Neural cell (in vitro differentiated cells): ENCODE measurements at regions not wholly inside any gene's neighbourhood (a gene's known extent, or its start where the extent isn't known, plus 50 kb on each side); places are given as distances from the start of the nearest gene placed in this dataset.

Experiments used
- H2AFZ ChIP-seq: fragments of 200-600, 300-800 bp; sonication (generic), shearing (Covaris generic); 2 replicates; pipeline ENCODE4 v1.6.0; 2014; ENCODE audit warnings: low read depth, mild to moderate bottlenecking, antibody characterized with exemption, low read length, moderate library complexity
- H3F3A ChIP-seq: fragments of 200-600 bp; shearing (Covaris generic); 2 replicates; pipeline ENCODE4 v1.6.1; 2016; ENCODE audit warnings: mild to moderate bottlenecking, moderate library complexity, mixed read lengths, antibody characterized with exemption, low read length; ENCODE audit not compliant: insufficient read depth, poor library complexity, severe bottlenecking
- H3K27ac ChIP-seq: fragments of 200-600, 300-800 bp; sonication (generic), shearing (Covaris generic); 2 replicates; pipeline ENCODE4 v1.5.1; 2014; ENCODE audit warnings: mild to moderate bottlenecking, low read length, moderate library complexity
- H3K27me3 ChIP-seq: fragments of 300-800, 200-600 bp; sonication (generic), shearing (Covaris generic); 2 replicates; pipeline ENCODE4 v1.6.0; 2014; ENCODE audit warnings: mild to moderate bottlenecking, low read depth, low read length, moderate library complexity; ENCODE audit not compliant: insufficient read depth
- H3K36me3 ChIP-seq: fragments of 300-800, 200-600 bp; sonication (generic), shearing (Covaris generic); 2 replicates; pipeline ENCODE4 v1.5.1; 2014; ENCODE audit warnings: mild to moderate bottlenecking, antibody characterized with exemption, low read length, moderate library complexity; ENCODE audit not compliant: insufficient read depth
- H3K4me2 ChIP-seq: fragments of 300-800, 200-600 bp; sonication (generic), shearing (Covaris generic); 2 replicates; pipeline ENCODE4 v1.6.0; 2014; ENCODE audit warnings: mild to moderate bottlenecking, low read length
- H3K4me3 ChIP-seq: fragments of 300-800, 200-600 bp; sonication (generic), shearing (Covaris generic); 2 replicates; pipeline ENCODE4 v1.5.1; 2014; ENCODE audit warnings: mild to moderate bottlenecking, low read length, moderate library complexity
- H3K79me2 ChIP-seq: fragments of 200-600 bp; shearing (Covaris generic); replicated peaks from 2 replicates; pipeline ENCODE4 v1.6.0; 2014; ENCODE audit warnings: mild to moderate bottlenecking, low read length, moderate library complexity; ENCODE audit not compliant: insufficient read depth
- H3K9ac ChIP-seq: fragments of 300-800, 200-600 bp; sonication (generic), shearing (Covaris generic); 2 replicates; pipeline ENCODE4 v1.6.1; 2016; ENCODE audit warnings: mild to moderate bottlenecking, low read length, mixed read lengths
- H3K9me2 ChIP-seq: fragments of 200-600 bp; shearing (Covaris generic); 2 replicates; pipeline ENCODE4 v1.6.1; 2016; ENCODE audit warnings: mild to moderate bottlenecking, low read length, mixed read lengths; ENCODE audit not compliant: insufficient read depth
- H3K9me3 ChIP-seq: fragments of 200-600, 300-800 bp; sonication (generic), shearing (Covaris generic); 2 replicates; pipeline ENCODE4 v1.6.1; 2016; ENCODE audit warnings: mild to moderate bottlenecking, mixed run types, low read length, moderate library complexity, mixed read lengths
- H4K20me1 ChIP-seq: fragments of 200-600 bp; shearing (Covaris generic); 2 replicates; pipeline ENCODE4 v1.6.1; 2016; ENCODE audit warnings: mild to moderate bottlenecking, mixed run types; ENCODE audit not compliant: insufficient read depth
- EP300 ChIP-seq: fragments of 450-650 bp; conservative IDR thresholded peaks from 2 replicates; pipeline ENCODE4 v1.6.1; 2014; ENCODE audit warnings: antibody characterized with exemption, mild to moderate bottlenecking, moderate library complexity; ENCODE audit not compliant: poor library complexity, severe bottlenecking
- EZH2 ChIP-seq: fragments of 200-600, 300-800 bp; shearing (Covaris generic), sonication (generic); IDR thresholded peaks from 2 replicates; pipeline ENCODE4 v1.6.1; 2014; ENCODE audit warnings: antibody characterized with exemption, low read length, borderline replicate concordance, mild to moderate bottlenecking; ENCODE audit not compliant: insufficient read depth, poor library complexity, severe bottlenecking
- MXI1 ChIP-seq: fragments of 450-650 bp; conservative IDR thresholded peaks from 2 replicates; pipeline ENCODE4 v1.6.1; 2014; ENCODE audit warnings: antibody characterized with exemption, mild to moderate bottlenecking; ENCODE audit not compliant: poor library complexity, severe bottlenecking
- POLR2AphosphoS5 ChIP-seq: IDR thresholded peaks from 2 replicates; pipeline ENCODE4 v1.6.1; 2012
- RAD21 ChIP-seq: fragments of 450-650 bp; conservative IDR thresholded peaks from 2 replicates; pipeline ENCODE4 v1.6.1; 2014; ENCODE audit warnings: antibody characterized with exemption, mild to moderate bottlenecking, moderate library complexity
- SMC3 ChIP-seq: fragments of 450-650 bp; conservative IDR thresholded peaks from 2 replicates; pipeline ENCODE4 v1.6.1; 2014; ENCODE audit warnings: antibody characterized with exemption, mild to moderate bottlenecking, moderate library complexity; ENCODE audit not compliant: poor library complexity
- TAF1 ChIP-seq: IDR thresholded peaks from 2 replicates; pipeline ENCODE4 v1.6.1; 2012; ENCODE audit warnings: low read depth
- TF ChIP-seq, protein P1 (sequence below): fragments of 450-650 bp; IDR thresholded peaks from 2 replicates; pipeline ENCODE4 v1.5.1; 2014; ENCODE audit warnings: antibody characterized with exemption, mild to moderate bottlenecking, moderate library complexity; ENCODE audit not compliant: poor library complexity, severe bottlenecking

DNA sequence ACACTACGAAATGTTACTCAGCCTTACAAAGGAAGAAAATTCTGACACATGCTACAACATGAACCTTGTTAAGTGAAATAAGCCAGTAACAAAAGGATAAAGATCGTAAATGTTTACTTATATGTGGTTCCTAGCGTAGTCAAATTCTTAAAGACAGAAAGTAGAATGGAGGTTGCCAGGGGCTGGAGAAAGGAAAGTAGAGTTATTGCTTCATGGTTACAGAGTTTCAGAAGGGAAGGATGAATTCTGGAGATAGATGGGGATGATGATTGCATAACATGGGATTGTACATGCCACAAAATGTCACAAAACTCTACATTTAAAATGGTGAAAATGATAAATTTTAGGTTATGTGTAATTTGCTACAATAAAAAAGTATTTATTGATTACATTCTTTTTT lies 103.8 kb downstream of the CHD9NB start:
- no peaks in the 10 kb centered on the region for H3K36me3 ChIP-seq
- H3K79me2 ChIP-seq = no peaks in the 10 kb centered on the region
- no peak overlapping the region for H3K4me2 ChIP-seq
- TF ChIP-seq TAF1 = no peak
- no peak for TF ChIP-seq EP300
- H3K4me3 ChIP-seq = no peak overlapping the region
- H2AFZ ChIP-seq = no peak overlapping the region
- no peaks in the 10 kb centered on the region for H3K9me2 ChIP-seq
- H3F3A ChIP-seq = no peaks in the 10 kb centered on the region
- no peaks in the 10 kb centered on the region for H4K20me1 ChIP-seq
- no peaks in the 10 kb centered on the region for H3K27me3 ChIP-seq
- no peaks in the 10 kb centered on the region for H3K9me3 ChIP-seq
- H3K27ac ChIP-seq = no peak overlapping the region
- no peak overlapping the region for H3K9ac ChIP-seq

DNA sequence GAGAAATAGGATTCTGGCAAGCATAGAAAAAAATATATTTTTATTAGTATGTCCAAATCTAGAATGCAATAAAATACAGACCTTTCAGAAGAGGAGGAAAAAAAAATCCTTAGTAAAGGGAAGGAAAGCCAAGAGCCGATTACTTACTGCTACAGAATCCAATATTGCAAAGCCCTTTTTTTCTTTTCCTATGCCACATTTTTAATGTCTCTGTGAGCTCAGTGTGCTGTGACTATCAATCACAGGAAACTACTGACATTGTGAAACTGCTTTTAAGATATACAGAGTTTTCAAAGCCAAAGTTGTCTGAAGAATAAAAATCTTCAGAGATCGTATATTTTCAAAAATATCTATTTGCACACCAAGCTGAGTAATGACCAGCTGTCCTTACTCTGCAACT lies 120.4 kb downstream of the CHD9NB start:
- no peak overlapping the region for H3K9ac ChIP-seq
- no peak overlapping the region for H3K4me2 ChIP-seq
- no peak overlapping the region for H3K27ac ChIP-seq
- H2AFZ ChIP-seq = no peak overlapping the region
- TF ChIP-seq TAF1 (no peak), SMC3 (no peak), EZH2 (no peak)
- H3K27me3 ChIP-seq = no peaks in the 10 kb centered on the region
- H3K9me3 ChIP-seq = no peaks in the 10 kb centered on the region
- no peaks in the 10 kb centered on the region for H3K79me2 ChIP-seq
- no peaks in the 10 kb centered on the region for H3K9me2 ChIP-seq
- H3F3A ChIP-seq = no peaks in the 10 kb centered on the region
- no peak overlapping the region for H3K4me3 ChIP-seq
- H3K36me3 ChIP-seq = no peaks in the 10 kb centered on the region
- no peaks in the 10 kb centered on the region for H4K20me1 ChIP-seq

DNA sequence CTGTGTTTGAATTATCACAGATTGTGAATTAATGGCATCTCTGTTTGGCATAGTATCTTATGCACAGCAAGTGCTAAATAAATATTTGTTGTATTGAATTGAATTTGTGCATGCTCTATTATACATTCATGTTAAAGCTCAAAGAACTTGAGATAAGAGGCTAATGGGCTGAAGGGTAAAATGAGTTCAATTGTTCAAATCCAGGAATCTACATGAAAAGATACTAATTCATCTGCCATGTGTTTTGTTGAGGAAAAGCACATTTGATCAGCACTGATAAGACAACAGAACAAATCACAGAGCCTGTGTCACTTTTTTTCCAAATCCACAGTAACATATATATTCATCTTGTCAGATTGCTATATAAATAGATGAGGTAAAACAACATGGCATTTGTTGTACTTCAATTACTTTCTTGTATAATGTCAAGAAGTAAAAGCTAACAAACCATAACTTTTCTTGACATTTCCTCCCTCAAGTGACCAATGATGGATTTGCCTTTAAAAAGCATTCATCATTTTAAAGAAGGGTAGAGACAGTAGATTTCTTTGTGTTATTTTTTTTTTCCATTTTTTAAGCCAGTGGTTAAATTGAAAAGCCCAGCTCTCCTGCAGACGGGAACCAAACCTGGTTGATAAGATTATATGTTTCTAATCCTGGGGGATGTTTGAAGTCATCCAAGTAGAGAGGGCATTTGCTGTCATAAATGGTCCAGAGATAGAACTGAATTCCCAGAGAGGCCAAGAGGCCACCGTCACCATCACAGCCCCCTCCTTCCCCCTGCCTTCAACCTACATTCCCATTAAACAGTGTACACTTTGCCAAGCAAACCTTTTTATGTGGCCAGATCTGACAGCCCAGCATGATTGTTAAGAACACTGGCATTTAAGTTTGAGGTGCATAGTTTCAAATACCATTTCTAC lies 123.0 kb downstream of the CHD9NB start:
- Histone ChIP-seq H3K4me3 (no peak overlapping the region), H3K27me3 (no peaks in the 10 kb centered on the region), H3F3A (no peaks in the 10 kb centered on the region), H3K4me2 (no peak overlapping the region), H3K9me2 (no peaks in the 10 kb centered on the region), H3K9ac (no peak overlapping the region), H3K36me3 (no peaks in the 10 kb centered on the region), H3K9me3 (no peaks in the 10 kb centered on the region), H3K27ac (no peak overlapping the region), H4K20me1 (no peaks in the 10 kb centered on the region), H2AFZ (no peak overlapping the region), H3K79me2 (no peaks in the 10 kb centered on the region)
- TF ChIP-seq POLR2AphosphoS5 (no peak), RAD21 (no peak), EP300 (no peak)

DNA sequence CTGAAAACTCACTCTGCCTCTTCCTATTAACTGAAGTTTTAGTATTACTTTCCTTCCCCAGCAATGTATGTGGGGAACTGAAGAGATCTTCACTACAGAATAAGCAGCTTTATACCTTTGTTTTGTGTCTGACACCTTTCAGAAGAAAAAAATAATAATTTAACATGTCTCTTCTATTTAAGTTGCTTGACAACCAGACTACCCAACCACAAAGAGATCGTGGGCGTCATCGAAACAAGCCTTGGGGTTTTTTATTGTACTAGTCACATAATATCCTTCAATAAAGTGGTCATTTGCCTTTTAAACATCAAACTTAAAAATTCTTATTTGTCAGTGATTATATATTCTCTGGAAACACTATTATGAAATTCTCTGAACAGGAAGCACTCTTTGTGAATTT lies 123.7 kb downstream of the CHD9NB start:
- TF ChIP-seq MXI1 = no peak
- TF ChIP-seq, protein P1, sequence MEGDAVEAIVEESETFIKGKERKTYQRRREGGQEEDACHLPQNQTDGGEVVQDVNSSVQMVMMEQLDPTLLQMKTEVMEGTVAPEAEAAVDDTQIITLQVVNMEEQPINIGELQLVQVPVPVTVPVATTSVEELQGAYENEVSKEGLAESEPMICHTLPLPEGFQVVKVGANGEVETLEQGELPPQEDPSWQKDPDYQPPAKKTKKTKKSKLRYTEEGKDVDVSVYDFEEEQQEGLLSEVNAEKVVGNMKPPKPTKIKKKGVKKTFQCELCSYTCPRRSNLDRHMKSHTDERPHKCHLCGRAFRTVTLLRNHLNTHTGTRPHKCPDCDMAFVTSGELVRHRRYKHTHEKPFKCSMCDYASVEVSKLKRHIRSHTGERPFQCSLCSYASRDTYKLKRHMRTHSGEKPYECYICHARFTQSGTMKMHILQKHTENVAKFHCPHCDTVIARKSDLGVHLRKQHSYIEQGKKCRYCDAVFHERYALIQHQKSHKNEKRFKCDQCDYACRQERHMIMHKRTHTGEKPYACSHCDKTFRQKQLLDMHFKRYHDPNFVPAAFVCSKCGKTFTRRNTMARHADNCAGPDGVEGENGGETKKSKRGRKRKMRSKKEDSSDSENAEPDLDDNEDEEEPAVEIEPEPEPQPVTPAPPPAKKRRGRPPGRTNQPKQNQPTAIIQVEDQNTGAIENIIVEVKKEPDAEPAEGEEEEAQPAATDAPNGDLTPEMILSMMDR = no peak
- Histone ChIP-seq H3K9me3 (no peaks in the 10 kb centered on the region), H3K9me2 (no peaks in the 10 kb centered on the region), H2AFZ (no peak overlapping the region), H3K9ac (no peak overlapping the region), H3F3A (no peaks in the 10 kb centered on the region), H3K27ac (no peak overlapping the region), H3K4me2 (no peak overlapping the region), H4K20me1 (no peaks in the 10 kb centered on the region), H3K4me3 (no peak overlapping the region), H3K27me3 (no peaks in the 10 kb centered on the region), H3K79me2 (no peaks in the 10 kb centered on the region), H3K36me3 (no peaks in the 10 kb centered on the region)
